HG03159 (cell line): ENCODE measurements at regions not wholly inside any gene's neighbourhood (a gene's known extent, or its start where the extent isn't known, plus 50 kb on each side); places are given as distances from the start of the nearest gene placed in this dataset.

Experiments
- ATAC-seq: cut with Tn5 transposase; IDR thresholded peaks from one replicate; pipeline ENCODE4 v1.9.1; 2021; ENCODE audit warnings: mild to moderate bottlenecking, moderate library complexity; ENCODE audit not compliant: unreplicated experiment

DNA sequence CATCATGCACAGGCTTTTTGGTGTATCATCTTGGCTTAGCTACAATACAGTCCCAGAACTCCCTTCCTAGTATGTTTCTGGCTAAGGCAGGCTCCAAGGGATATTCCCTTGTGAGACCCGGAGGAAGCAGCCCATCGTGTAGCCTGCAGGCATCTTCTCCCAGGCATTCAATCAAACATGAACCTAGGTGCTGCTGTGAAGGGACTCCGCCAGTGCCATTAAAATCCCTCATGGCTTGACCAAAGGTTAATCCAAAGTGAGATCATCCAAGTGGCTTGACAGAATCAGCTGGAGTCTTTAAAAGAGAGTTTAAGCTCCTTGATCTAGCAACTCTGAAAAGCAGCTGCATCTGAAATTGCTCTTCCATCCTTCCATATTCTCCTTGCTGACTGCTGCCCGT lies 333.9 kb downstream of the DIRAS2 start:
- no peak for ATAC-seq

DNA sequence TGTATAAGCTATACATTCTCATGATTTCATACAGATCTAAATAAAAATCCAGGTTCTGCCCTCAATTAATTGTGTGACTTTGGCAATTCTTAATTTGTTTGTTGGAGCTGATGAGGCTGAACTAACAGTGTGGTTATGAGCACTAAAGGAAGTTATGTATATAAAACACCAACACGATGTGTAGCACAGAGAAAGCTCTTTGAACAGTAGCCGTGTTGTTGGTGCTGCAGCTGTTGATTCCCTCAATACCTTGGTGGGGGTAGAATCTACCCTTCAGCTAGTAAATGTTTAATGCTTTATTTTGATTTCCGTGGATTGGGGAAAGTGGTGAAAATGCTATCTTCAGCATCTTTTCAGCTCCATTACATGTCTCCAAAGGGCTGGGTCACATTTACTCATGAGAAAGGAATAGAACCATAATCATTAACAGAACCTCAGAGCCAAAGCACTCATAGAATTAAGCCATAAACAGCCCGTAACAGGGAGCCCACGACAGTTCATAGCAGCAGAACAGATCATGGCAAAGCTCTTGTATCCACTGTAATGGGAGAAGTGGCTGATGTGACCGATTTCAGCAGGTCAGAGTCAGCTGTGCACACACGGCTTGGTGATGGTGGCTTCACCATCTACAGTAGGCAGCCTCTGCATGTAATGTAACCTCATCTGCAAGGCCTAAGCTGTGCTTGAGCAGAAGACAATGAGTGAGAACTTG lies 332.7 kb downstream of the DIRAS2 start:
- no peak for ATAC-seq

- no peak for ATAC-seq
Observed at GRCh38 chr9:90310521-90310876, 332.1 kb downstream of the DIRAS2 start.

GRCh38 chr9:90311811-90312210 lies 330.8 kb downstream of the DIRAS2 start:
- ATAC-seq: no peak

DNA sequence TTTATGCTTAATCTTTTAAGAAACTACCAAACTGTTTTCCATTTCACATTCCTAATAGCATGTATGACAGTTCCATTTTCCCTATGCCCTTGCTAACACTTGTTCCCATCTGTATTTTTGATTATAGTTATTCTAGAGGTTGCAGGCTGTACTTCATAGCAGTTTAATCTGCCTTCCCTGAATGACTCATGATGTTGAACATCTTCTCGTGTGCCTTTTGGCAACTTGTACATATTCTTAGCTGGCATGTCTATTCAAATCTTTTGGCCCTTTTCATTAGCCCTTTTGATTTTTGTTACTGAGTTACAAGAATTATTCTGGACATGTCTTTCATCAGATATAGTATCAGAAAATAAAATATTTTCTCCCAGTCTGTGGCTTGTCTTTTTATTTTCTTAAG lies 320.3 kb downstream of the DIRAS2 start:
- ATAC-seq: no peak

- no peak for ATAC-seq
Observed at GRCh38 chr9:90325913-90326653, 316.5 kb downstream of the DIRAS2 start.

DNA sequence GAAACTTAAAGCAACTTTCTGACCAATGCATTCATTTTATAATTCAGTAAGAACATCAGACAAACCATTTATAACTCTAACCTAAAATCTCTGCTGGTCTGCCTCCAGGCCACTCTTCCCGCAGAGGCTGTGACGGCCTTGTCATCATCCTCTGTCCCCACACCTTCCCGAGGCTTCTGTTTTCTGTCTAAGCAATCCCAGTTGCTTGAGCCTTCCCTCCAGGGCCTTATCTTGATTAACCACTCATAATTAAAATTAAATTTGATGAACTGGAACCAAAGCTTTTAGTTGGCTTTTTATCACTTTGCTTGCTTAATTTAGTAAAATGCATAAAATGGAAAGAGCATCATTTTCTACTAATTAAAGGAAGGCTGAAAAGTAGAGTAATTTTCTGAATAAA lies 312.4 kb downstream of the DIRAS2 start:
- ATAC-seq: no peak

- ATAC-seq: no peak
Observed at GRCh38 chr9:90331826-90332575, 310.6 kb downstream of the DIRAS2 start.

DNA sequence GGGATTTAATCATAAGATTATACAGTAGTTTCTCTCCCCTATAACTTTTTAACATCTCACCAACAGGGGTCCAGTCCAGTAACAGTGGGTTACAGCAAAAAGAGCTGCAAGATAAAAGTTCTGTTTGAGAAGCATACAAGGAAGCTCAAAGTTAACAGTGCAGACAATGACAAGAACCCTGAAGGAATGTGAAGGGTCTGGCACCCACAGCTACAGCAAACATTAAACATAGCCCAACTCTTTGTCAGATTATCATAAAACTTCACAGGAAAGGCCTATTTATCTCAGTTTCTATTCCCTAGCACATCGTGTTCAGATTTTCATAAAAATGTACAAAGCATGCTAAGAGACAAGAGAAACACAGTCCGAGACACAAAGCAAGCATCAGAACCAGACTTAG lies 309.4 kb downstream of the DIRAS2 start:
- no peak for ATAC-seq

DNA sequence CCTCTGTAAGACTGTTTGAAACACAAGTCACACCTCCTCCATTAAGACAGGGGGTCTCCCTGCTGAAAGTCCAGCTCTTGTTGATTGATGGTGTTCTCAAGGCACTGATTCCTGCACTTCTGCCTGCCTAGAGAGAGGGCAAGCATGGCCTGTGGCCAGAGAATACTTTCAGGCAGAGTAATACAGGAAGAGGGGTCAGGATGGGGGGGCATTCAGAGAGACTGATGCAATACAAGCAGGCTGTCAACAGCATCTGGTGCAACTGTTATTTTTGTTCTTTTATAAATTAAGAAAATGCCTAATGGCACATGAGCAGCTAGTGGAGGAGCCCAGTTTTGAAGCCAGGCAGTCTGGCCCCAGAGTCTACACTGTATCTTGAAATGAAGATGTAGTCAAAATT lies 302.2 kb downstream of the DIRAS2 start:
- ATAC-seq: no peak

- ATAC-seq: no peak
Observed at GRCh38 chr9:90342607-90343006, 300.0 kb downstream of the DIRAS2 start.

GRCh38 chr9:90343366-90343765 lies 299.3 kb downstream of the DIRAS2 start:
- no peak for ATAC-seq

- ATAC-seq: no peak
Observed at GRCh38 chr9:90343991-90344390, 298.6 kb downstream of the DIRAS2 start.

DNA sequence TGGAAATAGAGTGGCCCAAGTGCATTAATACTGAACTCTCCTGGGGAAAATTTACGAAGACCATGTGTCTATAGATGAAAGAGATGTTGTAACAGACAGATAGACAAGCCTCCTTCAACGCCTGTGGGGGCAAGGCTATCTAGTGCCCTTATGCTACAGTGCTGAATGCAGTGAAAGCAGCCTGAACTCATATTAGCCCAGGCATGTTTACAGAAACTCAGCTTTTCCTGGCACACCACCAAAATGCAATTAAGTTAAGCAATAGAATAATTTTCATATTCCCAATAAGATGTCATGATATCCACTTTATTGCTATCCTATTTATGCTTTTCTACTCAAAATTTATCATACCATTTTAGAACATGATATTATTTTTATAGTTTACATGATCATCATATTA lies 277.0 kb downstream of the DIRAS2 start:
- ATAC-seq: no peak

GRCh38 chr9:90368241-90368640 lies 274.4 kb downstream of the DIRAS2 start:
- no peak for ATAC-seq

- no peak for ATAC-seq
Observed at GRCh38 chr9:90368928-90369327, 273.7 kb downstream of the DIRAS2 start.

GRCh38 chr9:90379771-90380170 lies 262.9 kb downstream of the DIRAS2 start:
- no peak for ATAC-seq

- ATAC-seq: no peak
Observed at GRCh38 chr9:90385146-90385545, 257.5 kb downstream of the DIRAS2 start.

GRCh38 chr9:90393365-90394152 lies 249.1 kb downstream of the DIRAS2 start:
- no peak for ATAC-seq

DNA sequence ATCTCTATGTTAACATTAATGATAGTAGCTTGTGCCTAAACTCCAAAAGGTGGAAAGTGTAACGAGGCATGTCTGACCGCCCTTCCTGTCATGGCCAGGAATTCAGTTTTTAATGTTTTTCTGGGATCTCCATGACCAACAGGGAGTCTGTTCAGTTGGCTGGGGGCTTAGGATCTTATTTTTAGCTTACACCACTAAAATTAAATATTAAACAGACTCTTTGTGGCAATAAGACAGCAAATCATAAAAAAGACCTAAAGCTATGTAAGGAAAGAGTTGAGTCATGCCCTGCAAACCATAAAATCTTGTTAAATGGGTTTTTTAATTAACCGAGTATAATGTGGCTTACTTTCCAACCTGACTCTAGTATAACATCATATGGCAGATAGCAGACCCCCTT lies 247.8 kb downstream of the DIRAS2 start:
- no peak for ATAC-seq

GRCh38 chr9:90400091-90400490 lies 242.5 kb downstream of the DIRAS2 start:
- no peak for ATAC-seq
